Fibroblast of skin of back (primary cell): ENCODE measurements at regions not wholly inside any gene's neighbourhood (a gene's known extent, or its start where the extent isn't known, plus 50 kb on each side); places are given as distances from the start of the nearest gene placed in this dataset.
A peak's percentile ranks its signal among the peaks of the same experiment; 100 is the strongest.

Experiments
- DNase-seq: peaks from one replicate; pipeline ENCODE4 v3.0.0-alpha.2; 2013

DNA sequence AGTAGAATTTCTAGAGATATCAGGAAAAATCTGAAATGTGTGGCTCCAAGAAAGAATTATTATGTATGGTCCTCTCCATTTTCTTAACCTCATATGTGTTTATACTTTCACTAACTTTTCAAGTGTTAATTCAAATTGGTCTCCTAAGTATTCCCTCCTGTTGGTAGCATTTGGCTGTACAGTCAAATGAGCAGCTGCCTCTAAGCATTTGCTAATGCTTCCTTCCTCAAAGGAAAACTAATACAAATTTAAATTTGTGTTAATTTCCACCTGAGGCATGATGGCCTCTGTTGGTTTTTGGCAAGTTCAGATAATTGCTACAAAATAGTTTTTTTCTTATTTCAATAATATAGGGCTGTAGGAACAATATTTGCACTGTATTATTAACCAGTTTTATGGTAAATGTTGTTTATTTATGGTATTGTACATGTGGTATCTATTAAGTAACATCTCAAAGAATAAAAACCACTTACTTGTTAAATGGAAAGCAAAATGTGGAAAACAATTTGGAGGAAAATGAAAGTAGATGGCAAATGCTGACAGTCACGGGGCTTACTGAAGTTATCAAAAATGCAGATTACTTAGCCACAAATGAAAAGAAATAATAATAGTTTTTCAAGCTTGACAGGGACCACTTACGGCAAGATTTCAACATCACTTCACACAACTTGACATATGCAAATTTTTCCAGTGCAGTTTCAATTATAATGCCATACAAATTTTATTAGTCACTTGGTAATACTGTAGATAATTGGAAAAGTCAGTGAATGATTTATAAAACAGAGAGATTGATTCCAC is 299.3 kb upstream of the MEOX2 start:
- DNase-seq, result no peak

DNA sequence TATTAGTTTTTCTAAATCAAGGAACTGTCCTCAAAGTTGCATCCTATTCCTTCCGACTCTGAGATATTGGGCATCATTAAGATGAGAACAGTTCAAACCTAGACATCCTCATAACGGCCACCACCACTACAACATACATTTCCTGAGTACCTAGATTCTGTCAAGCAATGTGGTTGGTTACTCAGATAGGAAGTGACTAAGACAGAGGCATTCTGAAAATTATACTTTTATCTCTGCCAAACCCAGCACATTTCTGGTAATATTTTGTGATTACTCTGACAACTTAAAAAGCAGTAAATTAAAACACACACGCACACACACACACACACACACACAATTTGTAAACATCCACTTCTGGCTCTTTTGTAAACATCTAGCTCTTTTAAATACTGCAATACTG is 291.2 kb upstream of the MEOX2 start:
- peak; percentile 64 for DNase-seq

DNA sequence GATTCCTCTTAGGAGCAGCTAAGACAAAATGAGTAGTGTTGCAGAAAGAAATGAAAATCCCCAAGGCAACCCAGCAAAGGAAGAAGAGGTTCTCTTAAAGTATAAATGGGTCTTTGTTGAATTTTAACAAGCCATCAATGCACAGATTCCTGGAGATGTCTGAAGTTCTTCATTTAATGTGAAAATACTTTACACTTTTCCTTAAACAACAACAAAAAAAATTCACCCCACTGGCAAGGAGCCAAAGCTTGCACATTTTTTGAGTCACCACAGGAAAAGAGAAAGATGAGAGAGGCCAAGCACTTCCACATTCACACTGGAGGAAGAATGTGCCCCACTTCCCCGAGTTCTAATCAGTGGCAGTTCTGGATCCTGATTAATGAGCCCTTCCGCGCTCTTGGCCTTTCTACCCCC is 286.4 kb upstream of the MEOX2 start:
- DNase-seq, result peak; percentile 54

DNA sequence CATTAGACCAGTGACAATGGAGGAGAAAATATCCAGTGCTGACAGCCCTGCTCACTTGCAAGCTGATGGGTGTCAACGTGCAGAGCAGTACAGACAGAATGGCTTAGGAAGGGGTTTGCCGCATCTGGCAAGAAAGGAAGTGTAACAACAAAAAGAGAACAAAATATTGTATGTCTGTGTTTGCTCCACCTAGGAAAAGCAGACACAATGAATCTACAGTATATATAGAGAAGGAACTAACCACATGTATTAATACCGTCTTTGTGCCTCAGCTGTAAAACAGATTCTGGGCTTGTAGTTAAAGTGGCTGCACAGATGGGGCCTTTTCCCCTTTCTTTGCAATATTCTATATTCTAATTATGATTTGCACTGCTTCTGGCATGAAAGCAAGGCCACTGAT is 281.1 kb upstream of the MEOX2 start:
- DNase-seq, result no peak

DNA sequence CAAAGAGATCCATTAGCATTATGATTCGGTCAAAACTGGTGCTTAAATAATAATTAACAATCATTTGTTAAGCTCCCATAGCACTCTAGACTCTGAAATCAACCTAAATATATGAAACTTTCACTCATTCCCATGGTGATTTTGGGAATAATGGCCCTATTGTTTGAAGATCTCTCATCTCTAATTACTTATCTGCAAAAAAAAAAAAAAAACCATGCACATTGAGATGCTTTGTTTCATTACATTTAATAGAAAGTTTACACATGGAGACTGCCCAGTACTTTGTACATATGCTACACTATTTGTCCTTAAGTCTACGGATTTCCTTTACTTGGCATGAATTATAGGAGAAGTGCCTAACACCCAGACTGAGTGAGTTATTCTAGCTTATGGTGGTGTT is 280.6 kb upstream of the MEOX2 start:
- no peak for DNase-seq

DNA sequence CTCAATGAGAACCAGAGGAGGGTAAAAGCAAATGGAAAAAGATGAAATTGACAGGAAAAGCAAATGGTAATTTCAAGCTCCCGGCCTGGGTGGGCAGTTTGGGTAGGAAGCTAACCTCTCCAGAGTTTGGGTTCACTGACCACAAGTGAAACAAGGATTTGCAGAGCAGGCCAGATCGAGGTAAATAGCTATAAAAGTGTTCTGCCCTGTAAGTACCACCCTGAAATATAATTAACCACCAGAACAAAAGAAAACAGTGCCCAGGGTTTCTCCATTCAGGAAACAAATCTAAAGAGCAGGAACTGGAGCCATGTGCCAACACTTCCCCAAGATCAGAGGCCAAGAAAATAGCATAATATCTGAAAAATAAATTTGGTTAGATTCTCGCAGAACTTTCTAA is 276.7 kb upstream of the MEOX2 start:
- no peak for DNase-seq

DNA sequence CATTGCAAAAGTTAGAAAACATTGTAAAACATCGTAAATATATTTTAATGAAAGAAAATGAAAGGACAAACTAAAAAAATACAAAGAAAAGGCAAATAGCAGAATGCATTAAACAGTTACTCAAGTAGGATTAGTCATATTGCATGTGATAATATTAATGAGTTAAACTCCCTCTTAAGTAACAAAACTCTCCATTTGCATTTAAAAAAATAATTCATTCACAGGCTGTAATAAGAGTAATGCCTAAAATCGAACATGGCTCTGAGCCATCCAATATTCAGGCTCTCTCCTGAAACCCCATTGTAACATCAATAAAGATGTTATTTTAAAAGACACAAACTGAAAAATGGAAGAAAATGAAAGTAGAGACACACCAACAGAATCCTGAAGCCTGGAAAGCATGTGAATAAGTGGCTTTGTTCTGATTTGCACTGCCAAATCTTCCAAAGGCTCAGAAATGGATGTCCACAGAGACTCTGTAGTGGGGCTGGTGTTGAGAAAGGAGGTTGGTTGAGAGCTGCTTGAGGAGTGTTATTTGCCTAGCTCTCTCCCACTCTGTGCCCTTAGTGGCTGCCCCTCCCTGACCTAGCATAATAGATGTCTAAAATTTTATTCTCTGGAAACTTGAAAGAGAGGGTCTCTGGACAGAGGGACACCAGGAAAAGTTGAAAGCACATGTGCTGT is 268.3 kb upstream of the MEOX2 start:
- no peak for DNase-seq

DNA sequence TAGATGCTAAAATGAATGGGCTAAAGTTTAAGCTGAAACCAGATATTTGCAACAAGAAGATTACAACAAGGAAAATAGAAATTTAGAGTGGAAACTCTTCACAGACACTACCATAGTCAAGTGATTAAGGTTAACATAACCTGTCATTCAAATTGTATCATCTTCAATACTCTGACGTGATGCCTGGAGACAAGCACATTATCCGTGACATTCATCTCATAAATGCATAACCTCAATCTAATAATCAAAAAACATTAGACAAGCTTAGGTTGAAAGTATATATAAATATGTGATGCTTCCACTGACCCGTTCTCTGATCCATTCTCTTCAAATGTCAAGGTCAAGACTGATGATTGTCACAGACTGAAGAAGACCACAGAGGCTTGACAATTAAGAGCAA is 263.8 kb upstream of the MEOX2 start:
- no peak for DNase-seq

DNA sequence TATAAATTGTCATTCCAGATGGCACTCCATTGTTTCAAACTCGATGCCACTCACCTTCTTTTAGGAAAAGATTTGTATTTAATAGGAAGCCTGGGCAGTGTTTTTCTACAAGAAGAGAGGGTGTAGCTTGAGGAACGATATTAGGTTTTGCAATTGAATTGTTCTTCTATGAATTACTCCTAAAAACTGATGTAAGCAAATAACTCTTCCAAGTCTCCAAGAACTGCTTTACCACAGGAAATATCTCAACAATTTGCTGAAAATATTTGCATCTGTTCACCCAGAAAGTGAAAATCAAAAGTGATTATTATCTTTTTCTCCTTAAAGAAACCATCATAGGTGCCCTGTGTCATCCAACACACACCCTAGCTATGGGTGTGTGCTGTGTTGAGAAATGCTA is 261.3 kb upstream of the MEOX2 start:
- peak; percentile 26 for DNase-seq

DNA sequence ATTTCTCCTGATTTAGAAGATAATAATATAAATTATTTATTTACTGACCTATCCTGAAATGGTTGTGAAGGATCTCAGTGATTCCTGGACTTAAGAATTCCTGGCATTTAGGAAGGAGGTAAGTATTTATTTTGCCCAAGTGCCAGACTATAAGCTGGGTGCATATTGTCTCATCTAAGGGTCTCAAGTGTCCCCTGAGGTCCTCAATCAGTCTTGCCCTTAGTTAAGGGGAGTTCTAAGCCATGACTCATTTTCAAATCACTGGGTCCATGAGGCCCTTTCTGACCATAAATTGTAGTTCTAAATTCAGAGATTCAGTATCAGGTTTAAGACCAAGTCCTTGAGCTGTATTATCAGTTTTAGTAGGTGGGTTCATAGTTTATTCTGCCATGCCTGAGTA is 251.6 kb upstream of the MEOX2 start:
- peak; percentile 50 for DNase-seq

DNA sequence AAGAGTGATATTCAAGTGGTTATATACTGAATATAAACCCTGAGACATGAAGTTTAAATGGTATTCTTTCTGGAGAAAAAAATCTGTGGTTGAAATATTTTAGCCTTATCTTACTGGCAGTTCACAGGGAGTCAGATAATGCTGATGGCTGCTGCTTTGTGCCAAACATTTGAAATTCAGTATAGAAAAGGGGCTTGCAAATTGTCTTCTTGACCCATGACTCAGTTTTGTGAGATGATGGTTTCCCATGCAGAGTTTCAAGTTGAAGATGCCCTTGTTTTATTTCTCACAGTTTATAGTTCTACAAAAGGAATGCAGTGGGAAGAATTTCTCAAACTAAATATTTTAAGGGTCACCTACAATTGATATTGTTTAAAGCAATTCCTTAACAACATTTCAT is 251.1 kb upstream of the MEOX2 start:
- peak; percentile 49 for DNase-seq

DNA sequence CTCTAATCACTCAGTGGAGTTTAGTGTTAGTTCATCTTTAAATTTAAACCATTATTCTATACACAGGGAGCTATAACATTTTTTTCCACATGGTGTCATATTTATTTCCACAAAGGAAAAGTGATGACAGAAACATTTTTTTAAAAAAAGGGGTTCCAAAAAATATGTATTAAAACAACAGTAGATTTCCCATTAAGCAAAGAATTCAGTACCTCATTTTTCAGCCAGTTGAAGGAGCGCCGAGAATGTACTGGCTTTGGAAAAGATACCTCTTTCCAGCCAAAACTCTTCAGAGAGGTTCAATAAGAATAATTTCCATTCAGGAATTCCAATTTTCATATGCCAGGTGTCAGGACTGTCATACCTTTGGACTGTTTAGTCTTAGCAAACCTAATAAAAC is 250.5 kb upstream of the MEOX2 start:
- no peak for DNase-seq

DNA sequence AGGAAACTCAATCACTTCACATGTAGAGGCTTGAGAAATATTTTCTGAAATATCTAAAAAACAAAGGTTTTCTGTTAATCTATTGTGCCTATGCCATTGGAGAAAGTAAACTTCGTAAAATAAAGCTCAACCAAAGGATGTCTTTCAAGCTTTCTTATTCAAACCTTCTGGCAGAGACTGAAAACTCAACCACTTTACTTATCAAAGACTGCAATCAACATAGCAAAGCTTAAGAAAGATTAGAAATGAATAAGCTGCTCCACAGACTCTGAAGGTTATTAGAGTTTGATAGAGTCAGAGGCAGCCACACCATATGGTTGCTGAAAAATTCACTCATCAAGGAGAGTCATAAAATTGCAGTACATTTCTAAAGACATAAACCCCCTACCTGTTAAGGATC is 245.8 kb upstream of the MEOX2 start:
- DNase-seq, result no peak

DNA sequence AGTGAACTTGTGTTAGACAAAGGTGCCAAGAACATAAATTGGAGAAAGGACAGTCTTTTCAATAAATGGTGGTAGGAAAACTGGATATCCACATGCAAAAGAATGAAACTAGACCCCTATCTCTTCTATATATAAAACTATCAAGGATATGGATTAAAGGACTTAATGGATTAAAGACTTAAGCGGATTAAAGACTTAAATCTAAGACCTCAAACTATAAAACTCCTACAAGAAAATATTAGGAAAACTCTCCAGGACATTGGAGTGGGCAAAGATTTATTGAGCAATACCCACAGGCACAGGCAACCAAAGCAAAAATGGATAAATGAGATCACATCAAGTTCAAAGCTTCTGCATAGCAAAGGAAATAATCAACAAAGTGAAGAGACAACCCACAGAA is 242.9 kb upstream of the MEOX2 start:
- DNase-seq, result no peak

DNA sequence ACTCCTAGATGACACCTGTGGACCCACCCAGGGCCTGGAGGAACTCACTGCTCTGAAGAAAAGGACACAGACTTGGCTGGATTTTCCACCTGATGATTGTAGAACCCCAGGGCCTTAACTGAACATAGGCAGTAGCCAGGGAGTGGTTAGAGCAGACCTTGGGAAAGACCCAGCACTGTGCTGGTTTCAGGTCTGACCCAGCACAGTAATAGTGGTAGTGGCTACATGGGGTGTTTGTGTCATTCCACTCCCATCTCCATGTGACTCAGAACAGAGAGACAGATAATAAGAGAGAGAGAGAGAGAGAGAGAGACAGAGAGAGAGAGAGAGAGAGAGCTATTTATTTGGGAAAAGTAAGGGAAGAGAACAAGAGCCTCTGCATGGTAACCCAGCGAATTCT is 239.1 kb upstream of the MEOX2 start:
- DNase-seq, result no peak

DNA sequence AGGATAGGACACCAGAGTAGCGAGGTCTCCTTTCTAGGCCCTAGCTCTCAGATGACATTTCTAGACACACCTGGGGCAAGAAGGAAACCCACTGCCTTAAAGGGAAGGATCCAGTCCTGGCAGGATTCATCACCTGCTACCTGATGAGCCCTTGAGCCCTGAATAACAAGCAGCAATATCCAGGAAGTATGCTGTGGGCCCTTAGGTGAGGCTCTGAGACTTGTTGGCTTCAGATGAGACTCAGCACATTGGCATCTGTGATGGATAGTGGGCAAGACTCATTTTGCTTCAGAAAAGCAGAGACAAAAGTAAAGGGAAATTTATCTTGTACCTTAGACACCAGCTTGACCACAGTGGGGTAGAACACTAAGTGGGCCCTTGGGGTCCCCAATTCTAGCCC is 238.4 kb upstream of the MEOX2 start:
- DNase-seq, result no peak

DNA sequence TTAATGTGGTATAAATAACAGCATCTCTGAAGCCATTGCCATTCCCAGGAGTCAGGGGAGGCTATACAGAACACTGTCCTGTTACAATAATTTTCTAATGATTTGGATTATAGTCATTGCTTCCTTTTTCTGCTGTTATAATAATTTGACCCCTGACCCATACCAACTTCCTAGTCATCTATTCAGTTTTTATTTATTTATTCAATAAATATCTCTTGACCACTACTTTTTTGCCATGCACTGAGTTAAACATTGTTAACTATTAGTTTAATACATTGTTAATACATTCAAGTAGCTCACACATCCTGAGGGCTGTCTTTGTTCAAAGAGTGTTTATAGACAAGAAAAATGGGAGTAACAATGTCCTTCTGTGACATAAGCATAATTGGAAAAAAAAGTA is 235.5 kb upstream of the MEOX2 start:
- peak; percentile 26 for DNase-seq

DNA sequence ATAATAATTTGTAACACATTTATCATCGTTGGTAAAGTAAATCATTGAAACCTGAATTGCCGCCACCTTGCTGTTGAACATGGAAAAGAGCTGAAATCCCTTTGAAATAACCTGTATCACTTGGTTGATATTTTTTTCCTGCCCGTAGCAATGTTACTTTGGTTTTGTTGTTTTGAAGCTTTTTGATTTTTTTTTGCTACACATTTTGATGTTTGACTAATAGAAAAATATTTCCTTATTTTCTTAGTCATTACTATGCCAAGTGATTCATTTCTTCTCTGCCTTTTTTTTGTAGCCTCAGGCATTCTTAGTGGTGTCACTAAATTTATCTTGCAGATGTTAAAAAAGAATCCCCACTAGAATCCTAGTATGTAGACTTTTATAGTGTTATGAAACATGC is 235.1 kb upstream of the MEOX2 start:
- peak; percentile 88 for DNase-seq

DNA sequence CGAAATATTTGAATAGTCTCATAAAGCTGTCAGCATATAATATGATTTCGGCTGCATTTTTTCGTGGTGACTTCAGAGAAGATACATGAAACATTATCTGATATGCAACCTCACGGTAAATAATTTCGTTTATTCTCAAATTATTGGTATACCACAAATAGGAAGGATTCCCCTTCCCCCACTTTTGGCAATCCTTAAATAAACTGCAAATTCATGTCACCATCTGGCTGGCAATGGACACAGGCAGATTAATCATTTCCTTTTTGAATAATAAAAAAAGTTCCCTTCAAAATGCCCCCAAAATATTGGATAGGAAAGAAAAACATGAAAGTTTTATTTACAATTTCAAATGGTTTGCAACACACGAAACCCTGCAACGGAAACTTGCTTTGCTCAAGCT is 234.5 kb upstream of the MEOX2 start:
- peak; percentile 30 for DNase-seq

DNA sequence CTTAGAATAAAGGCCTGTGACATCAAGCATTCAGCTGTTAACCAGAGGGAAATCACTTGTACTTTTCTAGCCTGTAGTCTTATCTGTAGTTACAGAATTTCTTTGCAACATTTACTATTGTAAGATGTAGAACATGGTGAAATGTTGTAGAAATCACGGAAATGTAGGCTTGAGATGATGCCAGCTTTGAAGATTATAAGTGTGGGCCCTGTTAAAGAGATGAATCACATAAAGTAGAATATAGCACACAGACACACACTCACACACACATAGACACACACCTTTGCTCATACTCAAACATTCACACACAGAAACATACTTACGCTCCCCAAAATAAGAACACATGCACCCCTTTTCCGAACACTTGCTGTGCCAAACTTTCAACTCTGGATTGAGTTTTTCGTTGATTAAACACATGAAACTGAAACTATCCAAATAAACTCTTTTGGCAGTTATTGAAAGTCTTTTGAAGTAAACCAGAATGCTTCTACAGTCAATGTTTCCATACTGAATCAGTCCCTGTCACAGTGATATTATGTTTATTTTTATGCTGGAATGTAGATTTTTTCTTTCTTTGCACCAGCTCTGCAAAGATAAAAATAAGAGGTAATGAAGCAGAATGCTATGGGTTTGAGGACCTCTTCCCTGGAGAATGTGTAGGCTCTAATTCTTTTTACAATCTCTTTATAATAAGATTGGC is 230.3 kb upstream of the MEOX2 start:
- DNase-seq, result peak; percentile 69

DNA sequence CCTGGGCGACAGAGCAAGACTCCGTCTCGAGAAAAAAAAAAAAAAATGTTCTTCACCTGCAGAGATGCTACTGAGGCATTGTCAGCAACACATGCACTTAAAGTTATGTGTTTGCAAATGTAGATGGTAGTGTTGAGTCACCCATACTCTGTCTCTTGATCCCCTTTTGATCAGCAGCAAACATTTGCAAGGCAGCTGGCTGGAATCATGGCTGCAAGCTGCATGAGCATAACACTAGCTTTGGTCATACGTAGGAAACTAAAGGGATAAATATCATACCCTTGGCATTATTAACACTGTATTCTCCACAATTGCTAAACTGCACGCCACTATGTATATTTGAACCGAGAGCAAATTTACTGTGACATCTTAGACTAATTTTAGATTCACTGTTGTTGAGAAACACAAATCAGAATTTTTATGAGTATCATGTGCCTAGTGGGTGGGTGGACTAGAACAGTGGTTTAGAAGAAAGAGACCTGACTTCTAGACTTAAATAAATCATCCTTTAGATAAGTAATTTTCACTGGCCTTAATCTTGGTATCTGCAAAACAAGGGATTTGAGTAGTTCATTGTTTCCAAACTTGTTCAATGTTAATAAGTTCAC is 229.3 kb upstream of the MEOX2 start:
- no peak for DNase-seq

DNA sequence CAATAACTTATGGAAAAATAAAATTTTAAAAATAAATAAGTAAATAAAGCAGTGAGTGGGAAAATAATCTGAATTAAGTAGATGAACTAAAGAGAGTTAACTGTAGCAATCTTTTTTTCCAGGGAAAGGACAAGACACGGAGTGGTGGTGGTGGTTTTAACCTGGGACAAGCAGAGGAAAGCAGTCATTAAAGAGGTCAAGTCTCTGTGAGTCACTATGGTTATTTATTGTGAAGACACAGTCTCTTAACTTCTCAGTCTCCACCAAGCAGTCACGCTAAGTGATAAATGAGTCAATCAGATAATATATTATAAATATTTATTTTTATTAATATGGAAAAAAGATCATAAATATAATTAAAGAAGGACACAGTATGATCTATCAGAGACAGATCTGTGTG is 228.1 kb upstream of the MEOX2 start:
- DNase-seq, result no peak

DNA sequence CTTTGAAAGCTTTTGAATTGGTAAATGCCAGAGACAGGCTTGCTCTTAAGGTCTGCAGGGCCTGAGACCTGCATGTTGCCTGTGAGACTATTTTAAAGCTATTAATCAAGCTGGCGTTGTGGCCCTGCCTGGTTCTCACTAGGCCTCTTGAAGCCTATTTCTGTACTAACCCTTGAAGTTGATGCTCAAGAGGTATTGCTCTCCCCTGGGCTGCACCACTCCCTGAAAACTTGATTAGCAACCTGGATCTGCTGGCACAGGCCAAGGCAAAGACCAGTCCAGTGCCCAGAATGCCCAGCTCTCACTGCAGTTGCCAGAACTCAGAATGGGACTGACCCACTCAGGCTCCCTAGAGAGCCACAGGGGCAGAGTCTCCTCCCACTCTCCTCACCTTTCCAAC is 220.0 kb upstream of the MEOX2 start:
- no peak for DNase-seq
